ENCODE measurements at regions not wholly inside any gene's neighbourhood (a gene's known extent, or its start where the extent isn't known, plus 50 kb on each side); places are given as distances from the start of the nearest gene placed in this dataset.

DNA sequence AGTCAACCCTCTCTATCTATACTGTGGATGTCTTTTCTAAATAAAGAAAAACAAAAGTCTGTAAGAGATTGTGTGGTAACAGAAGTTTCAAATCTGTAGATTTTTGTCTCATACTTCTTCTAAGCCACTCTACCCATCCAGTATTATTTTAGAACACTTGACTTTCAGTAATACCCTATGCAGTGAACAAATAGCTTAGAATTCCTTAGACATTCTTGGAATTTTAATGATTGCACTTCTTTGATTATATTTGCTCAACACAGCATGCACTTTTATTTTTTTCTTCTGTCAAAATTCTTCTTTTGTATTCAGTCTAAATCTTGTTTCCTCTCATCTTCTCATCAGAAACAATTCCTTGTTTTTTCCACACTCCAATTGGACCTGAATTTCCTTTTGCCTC lies 1080.2 kb downstream of the SUCLG1 start:
- no peak for TF ChIP-seq CTCF (IDR thresholded peaks at IDR 0.05)
- TF ChIP-seq ZFX (IDR thresholded peaks at IDR 0.05; ENCODE audit: borderline replicate concordance), result no peak

Data from 22Rv1 (cell line).